Mucosa of gallbladder (tissue), 1 donor: ENCODE measurements at regions not wholly inside any gene's neighbourhood (a gene's known extent, or its start where the extent isn't known, plus 50 kb on each side); places are given as distances from the start of the nearest gene placed in this dataset.
"Not testable (repeated sequence)": the region's sequence is repeated elsewhere in the genome, so short reads cannot be mapped to it uniquely, and the experiment has no call there.

Experiments
- DNase-seq: peaks from one replicate; pipeline ENCODE4 v3.0.0-alpha.2; 2020; ENCODE audit warnings: low spot score
- donor health status: DM: no; HTN: no; CAD: no.

GRCh38 chr3:6697722-6698121 lies 163.2 kb upstream of the GRM7 start:
- no peak for DNase-seq

DNA sequence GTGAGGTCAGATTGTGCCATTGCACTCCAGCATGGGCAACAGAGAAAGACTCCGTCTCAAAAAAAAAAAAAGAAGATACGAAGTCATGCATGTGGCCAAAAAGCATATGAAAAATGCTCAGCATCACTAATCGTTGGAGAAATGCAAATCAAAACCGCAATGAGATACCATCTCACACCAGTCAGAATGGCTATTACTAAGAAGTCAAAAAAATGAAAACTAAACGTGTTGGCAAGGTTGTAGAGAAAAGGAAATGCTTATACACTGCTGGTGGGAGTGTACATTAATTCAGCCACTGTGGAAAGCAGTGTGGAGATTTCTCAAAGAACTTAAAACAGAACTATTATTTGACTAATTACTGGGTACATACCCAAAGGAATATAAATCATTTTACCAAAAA lies 156.1 kb upstream of the GRM7 start:
- DNase-seq: not testable (repeated sequence)

DNA sequence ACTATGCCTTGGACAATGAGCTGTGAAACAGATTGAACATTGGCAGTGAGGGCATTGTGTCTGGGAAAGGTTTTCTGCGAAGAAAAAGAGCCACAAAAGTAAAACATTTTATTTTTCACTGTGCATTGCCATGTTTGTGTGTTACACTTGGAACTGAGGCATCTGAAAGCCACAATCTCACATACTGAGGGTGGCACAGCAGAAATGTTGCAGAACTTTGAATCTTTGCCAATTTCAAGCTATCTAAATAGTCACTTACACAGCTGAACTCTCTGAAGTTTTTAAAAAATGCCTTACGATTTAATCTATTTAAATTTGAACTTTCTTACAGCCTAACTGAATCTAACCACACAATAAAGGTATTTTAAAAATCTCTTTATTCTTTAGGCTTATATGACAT lies 154.1 kb upstream of the GRM7 start:
- no peak for DNase-seq

- no peak for DNase-seq
Observed at GRCh38 chr3:6709178-6709577, 151.7 kb upstream of the GRM7 start.

- DNase-seq: no peak
Observed at GRCh38 chr3:6714962-6715361, 146.0 kb upstream of the GRM7 start.

GRCh38 chr3:6716420-6716819 lies 144.5 kb upstream of the GRM7 start:
- no peak for DNase-seq

DNA sequence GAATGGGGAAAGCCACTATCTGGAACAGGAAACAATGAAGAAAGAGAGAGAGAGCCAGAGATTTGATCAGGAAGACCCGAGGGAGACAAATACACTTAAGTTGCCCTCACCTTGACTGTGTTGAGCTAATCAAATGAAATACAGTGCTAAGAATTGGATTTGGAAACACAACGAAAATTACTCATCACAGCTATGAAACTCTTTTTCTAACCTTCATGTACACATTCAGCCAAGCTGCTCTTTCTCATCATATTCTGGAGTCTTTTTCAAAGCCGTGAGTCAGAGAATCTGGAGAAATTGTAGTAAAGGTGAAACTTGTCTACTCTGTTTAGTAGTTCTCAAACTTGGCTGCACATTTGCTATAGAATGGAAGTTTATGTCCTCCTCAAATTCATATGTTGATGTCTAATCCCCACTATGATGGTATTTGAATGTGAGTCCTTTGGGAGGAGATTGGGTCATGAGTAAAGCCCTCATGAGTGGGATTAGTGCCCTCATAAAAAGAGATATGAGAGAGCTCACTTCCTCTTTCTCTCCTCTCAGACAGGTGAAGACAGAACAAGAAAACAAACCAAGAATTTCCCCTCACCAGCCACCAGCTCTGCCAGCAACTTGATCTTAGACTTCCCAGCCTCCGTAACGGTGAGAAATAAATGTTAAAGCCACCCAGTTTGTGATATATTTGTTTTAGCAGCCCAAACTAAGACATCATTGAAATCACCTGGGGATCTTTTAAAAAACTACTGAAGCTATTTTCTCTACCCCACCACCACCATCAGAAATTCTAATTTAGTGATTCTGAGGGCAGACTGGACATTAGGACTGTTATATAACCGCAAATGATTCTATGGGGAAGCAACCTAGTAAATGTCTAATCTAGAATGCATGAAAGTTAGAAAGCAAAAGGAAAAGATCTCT lies 143.6 kb upstream of the GRM7 start:
- DNase-seq: no peak

DNA sequence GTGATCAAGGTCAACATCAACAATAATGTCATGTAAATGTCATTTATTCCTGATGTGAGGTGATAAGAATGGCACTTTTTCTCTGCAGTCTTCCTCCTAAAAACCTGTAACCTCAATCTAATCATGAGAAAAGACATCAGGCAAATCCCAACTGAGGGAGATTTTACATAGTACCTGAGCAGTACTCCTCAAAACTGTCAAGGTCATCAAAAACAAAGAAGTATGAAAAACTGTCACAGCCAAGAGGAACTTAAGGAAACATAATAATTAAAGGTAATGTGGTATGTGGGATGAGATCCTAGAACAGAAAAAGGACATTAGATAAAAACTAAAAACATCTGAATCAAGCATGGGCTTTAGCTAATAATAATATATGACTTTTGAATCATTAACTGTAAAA lies 140.9 kb upstream of the GRM7 start:
- no peak for DNase-seq

GRCh38 chr3:6721491-6721890 lies 139.4 kb upstream of the GRM7 start:
- DNase-seq: no peak

GRCh38 chr3:6723205-6723604 lies 137.7 kb upstream of the GRM7 start:
- DNase-seq: no peak

DNA sequence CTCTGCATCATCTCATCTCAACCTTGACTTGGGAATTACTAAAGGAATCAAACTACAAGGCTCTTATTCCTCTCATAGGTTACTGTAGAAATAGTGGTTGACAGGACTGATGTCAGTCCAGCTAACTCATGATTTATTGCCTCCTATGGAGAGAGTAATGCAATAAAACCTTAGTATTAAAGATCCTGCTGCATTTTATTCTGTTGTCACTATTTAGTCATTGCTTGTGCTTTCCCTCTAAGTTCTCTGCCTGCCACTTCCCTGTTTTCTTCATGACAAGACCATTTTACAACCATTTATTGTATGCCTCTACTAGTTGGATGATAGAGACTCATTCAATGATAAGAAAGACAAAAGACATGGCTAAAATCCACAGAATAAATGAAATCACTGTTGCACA lies 134.1 kb upstream of the GRM7 start:
- DNase-seq: no peak

GRCh38 chr3:6732807-6733206 lies 128.1 kb upstream of the GRM7 start:
- no peak for DNase-seq

DNA sequence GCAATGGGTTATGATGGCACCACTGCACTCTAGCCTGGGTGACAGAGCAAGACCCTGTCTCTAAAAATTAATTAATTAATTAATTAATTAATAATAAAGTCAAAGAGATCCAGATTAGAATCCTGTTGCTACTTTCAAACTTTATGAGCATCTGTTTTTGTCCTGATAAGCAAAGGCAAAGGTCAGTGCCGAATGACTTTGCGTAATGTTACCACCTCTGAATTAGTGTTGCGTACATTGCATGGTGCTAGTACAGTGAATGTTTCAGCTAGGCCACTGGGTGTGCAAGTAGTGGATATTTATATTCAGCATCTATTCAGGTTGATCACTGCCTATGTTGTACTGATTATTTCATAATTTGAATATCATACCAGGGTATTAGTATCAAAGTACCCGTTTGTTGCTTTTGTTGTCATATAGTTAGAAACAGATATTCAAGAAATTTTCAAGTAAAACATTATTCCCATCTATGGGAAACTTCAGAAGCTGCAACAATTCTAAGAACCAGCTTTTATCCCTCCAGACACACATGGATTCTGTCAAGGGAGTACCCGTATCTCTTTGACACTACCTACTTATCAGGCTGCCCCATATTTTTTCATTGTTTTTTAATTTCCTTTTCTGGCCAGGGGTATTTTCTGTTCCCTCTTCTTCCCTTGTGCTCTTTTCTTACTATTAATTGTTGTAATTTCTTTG lies 127.1 kb upstream of the GRM7 start:
- DNase-seq: no peak

GRCh38 chr3:6734395-6734746 lies 126.5 kb upstream of the GRM7 start:
- DNase-seq: no peak

- DNase-seq: no peak
Observed at GRCh38 chr3:6736836-6737629, 123.9 kb upstream of the GRM7 start.

DNA sequence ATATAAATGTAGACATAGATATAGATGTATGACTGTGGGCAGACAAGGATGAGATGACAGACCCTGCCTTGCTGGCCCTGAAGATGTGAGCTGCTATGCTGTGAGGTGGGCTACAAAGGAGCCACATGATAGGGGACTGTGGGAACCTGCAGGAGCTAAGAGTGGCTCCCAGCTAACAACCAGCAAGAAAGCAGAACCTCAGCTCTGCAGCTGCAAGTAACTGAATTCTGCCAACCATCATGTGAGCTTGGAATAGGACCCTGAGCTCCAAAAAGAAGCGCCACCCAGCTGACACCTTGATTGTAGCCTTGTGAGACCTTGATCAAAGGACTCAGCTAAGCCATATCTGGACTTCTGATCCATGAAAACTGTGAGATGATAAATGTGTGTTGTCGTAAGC lies 123.3 kb upstream of the GRM7 start:
- no peak for DNase-seq

DNA sequence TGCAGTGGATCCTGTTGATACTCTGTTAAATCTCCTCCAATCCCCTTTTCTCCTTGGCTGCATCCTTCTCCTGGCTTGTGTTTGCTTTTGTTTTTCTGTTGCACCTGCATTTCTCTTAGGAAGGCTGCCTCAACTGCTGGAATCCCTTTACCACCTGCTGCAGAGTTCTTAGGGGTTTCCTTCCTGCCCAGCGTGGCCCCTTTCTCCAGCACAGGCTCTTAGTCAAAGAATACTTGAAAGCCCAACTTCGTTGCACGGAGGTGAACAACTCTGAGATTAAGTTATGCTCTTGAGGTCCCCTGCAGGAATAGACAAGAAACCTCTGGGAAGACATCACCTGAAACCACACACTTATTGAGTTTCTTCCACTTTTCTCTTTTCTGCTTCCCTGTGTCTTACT lies 121.6 kb upstream of the GRM7 start:
- DNase-seq: no peak

DNA sequence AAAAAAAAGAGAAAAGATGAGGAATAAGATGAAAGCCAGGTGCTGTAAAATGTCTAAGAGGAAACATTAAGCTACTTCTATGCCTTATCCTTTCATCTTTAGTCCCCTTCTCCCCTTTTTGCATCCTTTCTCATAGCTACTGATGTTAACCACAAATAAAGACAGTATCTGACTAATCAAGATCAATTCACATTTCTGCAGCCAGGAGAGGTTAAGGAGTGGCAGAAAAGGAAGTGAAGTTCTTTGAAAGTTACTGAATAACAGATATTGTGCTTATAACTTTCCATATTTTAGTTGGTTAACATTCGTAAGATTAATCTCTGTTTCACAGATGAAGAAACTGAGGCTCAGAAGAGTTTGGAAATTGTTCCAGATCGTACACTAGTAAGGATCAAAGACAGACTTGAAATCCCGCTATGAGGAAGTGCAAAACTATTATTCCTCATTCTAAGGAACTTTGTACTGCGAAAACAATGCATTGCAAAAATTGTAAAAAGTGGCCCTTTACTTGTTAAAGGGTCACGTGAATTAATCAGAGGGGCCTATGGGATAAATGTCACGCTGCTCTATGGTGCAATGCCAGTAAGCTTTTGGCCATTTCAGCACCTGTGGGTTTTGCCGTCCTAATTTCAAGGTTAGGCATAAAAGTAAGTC lies 117.7 kb upstream of the GRM7 start:
- DNase-seq: no peak

DNA sequence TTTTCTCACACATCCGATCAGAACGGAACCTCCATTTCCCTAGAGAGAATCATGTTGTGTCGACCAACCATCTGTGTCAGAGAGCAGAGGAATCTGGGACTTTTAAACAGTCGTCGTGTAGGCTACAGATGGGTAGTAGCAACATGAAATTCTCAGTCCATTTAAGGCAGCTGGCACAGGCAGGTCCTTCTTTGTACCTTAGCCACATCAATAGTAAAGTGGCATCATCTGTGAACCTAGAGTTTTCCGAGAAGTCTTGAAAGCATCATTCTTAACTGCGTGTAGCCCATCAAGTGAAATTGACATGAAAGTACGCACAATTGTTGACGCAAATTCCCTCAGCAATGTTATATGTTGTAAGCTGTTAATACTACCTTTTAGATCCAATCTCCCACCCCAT lies 114.5 kb upstream of the GRM7 start:
- no peak for DNase-seq

GRCh38 chr3:6747017-6747416 lies 113.9 kb upstream of the GRM7 start:
- DNase-seq: no peak

- DNase-seq: no peak
Observed at GRCh38 chr3:6750782-6751181, 110.1 kb upstream of the GRM7 start.

DNA sequence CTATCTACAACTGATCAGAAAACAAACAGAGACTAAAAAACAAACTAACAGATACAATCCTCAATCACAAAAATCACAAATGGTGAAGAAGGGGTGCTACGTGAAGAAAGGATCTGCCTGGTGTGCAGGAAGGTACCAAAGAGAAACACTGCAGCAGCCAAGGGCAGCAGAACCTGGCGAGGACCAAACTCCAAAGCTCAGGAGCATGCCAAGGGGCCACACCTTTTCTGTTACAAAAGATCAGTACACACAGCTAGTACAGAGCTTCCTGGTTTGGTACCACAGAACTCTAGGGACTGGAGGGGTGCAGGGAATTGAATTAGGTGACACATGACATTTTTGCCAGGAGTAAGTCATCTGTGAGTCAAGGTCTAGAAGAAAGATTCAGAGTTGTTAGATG lies 107.4 kb upstream of the GRM7 start:
- peak; percentile 20 for DNase-seq
